ENCODE measurements at regions not wholly inside any gene's neighbourhood (a gene's known extent, or its start where the extent isn't known, plus 50 kb on each side); places are given as distances from the start of the nearest gene placed in this dataset.
"Not testable (repeated sequence)": the region's sequence is repeated elsewhere in the genome, so short reads cannot be mapped to it uniquely, and the experiment has no call there.

DNA sequence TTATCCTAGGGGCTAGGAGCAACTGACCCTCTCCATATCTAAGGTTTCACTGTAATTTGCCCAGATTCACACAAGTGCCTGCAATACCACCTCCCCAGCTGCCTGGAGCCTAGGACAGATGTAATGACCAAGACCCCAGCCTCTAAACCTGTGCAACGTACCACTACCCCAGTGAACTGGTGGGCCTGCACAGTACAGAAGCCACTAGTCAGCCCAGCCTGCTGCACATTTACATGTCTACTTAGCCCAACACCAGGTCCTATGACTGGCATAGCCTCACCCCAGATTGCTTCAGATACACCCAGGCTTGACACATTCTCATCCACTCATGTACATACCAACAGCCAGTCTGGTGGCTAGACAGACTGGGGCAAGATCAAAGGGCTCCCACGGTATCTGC is 1336.6 kb downstream of the BRINP3 start:
- no peak for DNase-seq

DNA sequence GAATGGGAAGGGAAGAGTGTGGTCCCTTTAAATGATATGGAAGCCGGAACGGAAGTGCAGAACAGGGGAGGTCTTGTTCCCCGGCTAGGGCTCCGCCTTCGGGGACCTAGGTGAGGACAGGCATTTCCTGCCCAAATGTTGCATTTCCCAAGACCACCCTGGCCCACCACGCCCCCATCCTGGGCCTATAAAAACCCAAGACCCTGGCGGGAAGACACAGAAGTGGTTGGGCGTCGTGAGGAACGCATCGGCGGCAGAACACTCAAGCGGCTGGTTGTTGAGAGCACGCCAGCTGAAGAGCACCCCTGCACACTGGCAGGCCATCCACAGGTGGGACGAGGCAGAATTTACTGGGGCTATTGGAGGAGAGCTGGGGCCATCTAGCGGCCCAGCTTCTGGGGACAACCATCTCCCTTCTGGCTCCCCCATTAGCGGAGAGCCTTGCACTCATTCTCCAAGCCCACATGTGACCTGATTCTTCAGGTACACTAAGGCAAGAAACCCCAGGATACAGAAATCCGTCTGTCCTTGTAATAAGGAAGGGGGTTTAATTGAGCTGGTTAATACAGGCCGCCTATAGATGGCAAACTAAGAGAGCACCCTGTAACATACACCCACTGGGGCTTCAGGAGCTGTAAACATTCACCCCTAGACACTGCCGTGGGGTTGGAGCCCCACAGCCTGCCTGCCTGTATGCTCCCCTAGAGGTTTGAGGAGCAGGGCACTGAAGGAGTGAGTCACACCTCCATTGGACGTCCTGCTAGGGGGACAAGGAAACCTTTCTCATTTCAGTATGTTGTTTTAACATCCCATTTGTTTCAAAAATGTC is 1327.9 kb downstream of the BRINP3 start:
- DNase-seq = no peak

DNA sequence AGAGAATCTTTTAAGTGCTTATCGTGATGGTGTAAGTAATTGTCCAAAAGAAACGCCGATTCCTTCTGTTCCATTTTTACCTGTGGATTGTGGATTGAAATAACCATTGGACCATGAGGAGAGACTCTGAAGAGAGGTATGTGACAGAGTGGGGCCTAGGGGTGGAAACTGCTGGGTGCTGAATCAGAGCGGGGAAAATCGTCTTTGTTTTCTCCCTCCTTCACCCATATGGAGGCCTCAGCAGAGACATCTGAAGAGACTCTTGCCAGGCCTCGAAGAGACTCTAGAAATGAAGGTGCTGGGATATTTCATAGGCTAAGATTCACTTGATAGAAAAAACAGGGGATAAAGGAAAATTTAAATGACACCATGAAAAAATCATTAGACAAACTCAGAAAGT is 1327.0 kb downstream of the BRINP3 start:
- DNase-seq = no peak

DNA sequence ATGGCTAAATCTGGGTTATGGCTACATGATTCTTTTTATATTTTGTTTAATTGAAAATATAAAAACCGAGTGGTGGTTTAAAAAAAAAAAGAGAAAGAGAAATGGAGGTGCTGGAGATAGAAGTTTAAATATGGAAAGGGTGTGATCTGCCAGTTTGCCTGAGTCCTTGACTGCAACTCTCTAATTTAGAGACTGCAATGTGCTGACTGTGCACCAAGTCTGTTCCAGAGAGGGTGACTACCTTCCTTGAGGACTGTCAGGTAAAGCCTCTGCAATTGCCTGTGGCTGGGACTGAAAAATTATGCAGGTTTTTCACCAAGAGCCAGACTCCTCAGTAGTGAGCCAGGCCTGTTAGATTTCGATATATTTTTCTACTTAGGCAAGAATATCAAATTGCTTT is 1326.3 kb downstream of the BRINP3 start:
- DNase-seq = no peak

DNA sequence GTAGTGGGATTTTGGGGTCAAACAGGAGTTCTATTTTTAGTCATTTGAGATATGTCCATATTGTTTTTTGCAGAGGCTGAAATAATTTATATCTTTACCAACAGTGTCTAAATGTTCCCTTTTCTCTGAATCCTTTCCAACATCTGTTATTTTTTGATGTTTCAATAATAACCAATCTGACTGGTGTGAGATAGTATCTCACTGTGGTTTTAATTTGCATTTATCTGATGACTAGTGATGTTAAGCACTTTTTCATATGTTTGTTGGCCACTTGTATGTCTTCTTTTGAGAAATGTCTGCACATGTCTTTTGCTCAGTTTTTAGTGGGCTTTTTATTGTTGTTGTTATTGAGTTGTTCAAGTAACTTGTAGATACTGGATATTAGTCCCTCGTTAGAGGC is 1325.0 kb downstream of the BRINP3 start:
- no peak for DNase-seq

DNA sequence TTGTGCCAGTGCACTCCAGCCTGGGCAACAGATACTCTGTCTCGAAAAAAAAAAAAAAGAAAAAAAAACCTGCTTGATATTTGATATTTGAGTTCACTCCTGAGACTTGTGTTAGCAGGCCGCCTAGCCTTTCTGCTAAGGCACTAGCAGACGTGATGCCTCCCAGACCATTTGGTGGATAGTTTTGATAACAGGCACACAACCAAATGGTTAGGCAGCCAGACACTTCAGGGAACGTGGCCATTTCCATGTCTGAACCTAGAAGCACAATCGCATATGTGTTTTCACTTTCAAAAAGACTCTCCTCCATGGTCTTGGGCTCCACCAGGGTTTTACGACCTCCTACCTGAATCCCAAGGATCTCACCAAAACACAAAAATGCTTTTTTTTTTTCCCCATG is 1319.5 kb downstream of the BRINP3 start:
- DNase-seq = no peak

DNA sequence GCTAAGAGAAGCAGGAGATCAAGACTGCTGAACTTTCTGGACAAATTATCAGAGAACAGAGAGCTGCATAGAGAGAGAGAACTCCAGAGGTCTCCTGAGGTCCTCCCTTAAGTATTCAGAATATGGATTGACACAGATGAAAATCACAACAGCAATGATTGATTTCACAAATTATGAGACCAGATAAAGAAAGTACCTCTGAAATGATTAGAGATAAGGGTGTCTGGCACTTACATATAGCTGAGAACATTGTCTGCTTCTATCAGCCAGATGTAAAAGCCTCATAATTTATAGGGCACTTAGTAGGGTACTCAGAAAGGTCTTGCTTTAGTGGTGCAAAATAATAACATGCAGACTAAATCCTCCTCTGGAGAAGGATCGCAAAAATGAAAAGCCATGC is 1301.8 kb downstream of the BRINP3 start:
- DNase-seq = no peak

DNA sequence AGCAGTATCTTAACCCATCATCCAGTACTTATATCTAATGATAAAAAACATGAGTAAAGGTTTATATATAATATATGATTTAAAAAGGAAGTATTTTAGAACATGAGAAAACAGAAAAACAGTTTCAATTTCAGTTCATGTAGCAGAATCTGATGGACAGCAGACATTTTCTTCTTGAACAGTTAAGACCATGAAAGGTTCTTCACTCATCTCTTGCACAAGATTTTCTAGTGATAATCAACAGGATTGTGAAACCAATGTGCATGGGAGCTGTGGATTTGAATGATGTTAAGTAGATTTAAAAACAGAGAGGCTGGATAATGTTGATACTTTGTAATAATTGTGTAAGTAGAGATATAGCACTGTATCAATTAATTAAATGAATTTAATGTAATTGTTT is 1297.6 kb downstream of the BRINP3 start:
- no peak for DNase-seq

DNA sequence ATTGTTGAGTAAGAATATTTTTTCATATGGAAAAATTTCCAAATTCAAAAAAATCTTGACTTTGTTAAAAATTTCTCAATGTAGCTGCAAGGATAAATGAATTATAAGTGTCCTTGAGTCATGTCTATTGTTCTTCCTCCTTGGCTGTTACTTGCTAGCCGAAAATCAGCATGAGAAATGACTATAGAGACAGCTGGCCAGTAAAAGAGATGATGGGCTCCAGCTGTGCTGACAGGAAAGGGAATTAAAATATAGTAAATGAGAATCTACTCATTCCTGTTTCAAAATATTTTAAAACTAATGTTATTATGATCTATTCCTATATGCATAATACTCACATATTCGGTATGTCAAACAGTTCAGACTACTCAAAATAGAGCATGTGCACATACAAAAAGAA is 1292.6 kb downstream of the BRINP3 start:
- DNase-seq = peak; percentile 9

DNA sequence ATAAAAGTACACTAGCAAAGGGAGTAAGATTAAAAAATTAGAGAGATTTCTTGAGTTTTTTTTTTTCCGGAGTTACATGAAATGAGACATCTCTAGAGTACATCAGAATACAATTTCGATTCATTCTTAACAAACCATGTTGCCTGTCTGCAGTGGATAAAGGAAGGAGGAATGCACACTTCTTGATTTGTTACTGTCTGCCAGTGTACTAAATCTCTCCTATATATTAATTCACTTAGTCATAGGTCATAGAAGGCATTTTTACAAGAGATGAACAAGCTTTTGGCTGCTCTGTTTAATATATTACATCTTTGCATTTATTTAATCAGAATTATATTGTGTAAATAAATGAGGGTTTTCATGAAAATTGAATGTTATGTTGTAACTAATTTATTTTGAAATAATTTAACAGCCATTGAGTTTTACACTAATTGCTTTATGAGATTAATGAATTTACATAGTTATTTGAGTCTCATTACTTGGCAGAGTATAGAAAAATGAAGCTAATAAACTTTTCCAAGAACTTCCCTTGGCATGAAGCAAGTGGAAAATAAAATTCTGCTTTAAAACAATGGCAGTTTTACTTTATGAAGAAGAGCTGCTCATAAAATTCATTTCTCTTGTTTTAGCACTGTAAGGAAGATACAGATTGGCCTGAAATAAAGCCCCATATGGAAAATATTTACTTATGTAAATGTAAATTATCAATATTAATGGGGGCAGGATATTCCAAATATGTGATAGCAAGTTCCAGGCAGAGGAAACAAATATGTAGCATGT is 1284.7 kb downstream of the BRINP3 start:
- no peak for DNase-seq

DNA sequence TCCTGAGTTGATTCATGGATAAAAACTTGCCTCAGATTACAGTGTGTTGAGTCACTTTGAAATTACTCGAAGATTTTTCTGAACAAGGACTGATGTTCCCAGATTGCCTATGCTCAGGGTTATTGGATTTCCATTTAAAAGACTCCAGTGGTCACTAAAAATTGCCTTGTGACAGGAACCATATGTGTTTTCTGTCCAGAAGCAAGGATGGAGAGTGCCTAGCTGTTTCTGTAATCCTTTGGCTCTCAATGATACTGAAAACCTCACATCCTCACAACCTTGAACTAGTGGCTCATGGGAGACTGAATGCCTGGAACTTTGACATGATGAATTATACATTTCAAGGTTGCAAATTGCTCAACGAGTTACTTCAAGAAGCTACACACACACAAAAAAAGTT is 1271.8 kb downstream of the BRINP3 start:
- peak; percentile 4 for DNase-seq

DNA sequence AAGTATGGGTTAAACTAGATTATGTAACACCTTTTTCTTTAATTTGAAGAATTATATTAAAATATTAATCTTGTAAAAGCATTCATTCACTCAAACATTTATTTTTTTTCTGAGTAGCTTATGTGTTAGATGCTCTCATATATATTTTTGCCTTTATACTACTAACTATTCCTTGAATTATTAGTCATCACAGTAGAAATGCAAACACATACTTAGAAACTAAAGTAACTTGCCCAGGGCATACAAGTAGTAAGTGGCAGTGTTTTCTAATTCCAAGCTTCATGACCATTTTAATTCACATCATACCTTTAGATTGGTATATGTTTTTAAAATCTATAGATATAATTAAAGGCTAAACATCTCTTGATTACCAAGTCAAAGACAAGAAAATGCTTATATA is 1271.0 kb downstream of the BRINP3 start:
- no peak for DNase-seq

DNA sequence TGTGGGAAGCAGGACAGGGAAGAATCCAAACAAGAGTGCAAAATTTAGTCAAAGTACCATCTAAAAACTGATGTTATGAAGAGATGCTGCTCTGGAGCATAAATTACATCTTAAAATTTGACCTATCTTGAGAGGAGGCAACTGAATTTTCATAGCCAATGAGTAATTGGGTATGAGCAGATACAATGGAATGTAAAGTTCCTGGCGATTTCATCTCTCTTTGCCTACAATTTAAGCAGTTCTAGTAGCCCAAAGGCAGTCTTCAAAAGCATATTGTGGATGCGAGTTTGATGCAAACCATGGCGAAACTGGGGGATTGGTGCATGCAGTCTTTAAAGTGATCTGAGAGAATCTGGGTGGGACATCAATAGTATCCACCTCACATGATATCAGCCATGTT is 1265.9 kb downstream of the BRINP3 start:
- DNase-seq = peak; percentile 47

DNA sequence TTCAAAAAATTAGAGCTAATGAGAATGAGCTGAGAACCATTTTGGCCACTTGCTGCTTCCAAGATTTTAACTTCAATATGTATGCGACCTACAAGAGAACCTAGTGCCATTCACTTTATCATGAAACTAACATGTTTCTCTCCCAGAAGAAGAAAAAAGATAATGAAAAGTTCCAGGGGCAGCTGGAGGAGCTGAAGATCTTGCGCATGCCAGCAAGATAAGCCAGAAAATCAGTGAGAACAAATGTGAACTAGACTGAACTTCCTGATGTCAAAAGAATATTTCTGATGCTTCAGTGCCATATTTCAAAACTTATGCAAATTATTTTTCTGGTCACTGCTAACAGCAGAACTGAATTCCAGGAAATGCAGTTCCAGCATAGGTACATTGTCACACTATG is 1265.1 kb downstream of the BRINP3 start:
- DNase-seq = no peak

DNA sequence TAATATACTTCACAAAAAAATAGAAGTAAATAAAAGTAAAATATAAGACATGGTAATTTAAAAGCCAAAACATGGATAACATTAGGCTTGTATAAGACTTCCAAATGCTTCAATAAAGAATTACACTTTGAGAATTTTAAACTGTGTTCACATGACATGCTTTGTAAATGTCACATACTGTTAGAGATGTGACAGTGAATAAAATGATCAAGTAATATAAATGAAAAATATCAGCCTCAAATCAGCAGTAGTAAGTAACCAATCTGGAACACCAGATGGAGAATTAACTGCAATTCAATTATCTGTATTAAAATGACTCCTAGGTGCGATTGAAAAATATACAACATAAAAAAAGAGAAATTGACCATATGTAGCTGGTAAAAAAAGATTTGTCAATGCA is 1260.8 kb downstream of the BRINP3 start:
- no peak for DNase-seq

DNA sequence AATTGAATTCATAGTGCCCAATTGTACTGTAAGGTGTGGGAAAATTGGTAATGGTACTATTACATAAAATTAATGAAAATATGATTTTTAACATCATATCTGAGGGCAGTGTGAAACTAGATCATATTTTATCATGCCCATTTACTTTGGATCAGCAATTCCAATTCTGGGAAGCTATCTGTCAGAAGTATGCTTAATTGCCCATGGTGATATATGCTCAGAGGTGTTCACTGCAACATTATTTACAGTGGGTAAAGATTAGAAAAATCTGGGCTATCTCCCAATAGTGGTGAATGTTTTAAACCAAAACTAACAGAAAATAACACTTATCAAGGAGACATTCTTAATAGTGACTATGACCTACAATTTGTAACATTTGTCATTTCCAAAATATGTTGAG is 1260.0 kb downstream of the BRINP3 start:
- DNase-seq = no peak

DNA sequence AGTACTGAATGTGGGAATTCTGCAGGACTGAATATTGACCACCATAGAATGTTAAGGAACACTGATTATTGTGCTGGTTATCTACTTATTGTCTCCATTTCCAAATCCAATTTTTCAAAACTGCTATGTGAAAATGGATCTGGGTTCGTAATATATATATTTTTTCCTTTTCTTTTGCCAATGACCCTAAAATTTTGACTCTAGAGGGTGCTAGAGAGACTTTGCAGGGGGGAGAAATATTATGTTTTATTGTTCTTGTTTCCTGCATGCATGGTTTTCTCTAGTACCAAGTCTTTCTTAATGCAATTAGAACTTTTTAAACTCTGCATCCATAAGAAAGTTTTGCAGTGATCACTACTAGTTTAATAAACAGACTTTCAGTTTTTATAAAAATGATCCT is 1256.9 kb downstream of the BRINP3 start:
- no peak for DNase-seq

DNA sequence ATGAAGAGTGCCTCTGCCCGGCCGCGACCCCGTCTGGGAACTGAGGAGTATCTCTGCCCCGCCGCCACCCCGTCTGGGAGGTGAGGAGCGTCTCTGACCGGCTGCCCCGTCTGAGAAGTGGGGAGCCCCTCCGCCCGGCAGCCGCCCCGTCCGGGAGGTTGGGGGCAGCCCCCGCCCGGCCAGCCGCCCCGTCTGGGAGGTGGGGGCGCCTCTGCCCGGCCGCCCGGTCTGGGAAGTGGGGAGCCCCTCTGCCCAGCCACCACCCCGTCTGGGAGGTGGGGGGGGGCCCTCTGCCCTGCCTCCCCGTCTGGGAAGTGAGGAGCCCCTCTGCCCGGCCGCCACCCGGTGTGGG is 1251.9 kb downstream of the BRINP3 start:
- DNase-seq = not testable (repeated sequence)

DNA sequence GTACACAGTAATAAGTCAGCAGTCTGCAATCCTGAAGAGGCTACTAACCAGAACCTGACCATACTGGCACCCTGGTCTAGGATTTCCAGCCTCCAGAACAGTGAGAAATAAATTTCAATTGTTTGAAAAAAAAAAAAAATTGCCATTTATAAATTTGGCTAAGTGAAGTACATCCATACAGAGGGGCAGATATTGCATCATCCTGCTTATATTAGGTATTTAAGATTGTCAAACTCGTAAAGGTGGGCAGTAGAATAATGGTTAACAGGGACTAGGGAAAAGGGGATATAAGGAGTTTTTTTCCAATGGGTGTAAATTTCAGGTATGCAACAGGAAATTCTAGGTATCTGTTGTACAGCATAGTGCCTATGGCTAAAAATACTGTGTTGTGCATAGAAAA is 1250.9 kb downstream of the BRINP3 start:
- no peak for DNase-seq

DNA sequence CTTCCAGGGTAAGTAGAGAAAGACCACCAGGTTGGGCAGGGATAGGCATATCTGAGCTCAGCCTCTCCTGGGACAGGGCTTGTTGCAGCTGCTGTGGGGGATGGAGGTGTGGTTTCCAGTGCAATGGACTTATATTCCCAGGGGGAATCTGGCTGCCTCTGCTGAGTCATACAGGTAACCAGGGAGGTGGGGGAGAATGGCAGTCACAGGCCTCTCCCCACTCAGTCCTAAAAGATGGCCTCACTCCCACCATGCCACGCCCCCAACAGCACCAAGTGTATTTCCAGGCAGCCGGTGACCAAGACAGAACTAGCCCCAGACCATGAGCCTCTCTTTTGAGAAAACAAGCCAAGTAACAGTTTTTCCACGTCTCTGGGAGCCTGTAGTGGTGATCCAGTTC is 1240.7 kb downstream of the BRINP3 start:
- DNase-seq = no peak

DNA sequence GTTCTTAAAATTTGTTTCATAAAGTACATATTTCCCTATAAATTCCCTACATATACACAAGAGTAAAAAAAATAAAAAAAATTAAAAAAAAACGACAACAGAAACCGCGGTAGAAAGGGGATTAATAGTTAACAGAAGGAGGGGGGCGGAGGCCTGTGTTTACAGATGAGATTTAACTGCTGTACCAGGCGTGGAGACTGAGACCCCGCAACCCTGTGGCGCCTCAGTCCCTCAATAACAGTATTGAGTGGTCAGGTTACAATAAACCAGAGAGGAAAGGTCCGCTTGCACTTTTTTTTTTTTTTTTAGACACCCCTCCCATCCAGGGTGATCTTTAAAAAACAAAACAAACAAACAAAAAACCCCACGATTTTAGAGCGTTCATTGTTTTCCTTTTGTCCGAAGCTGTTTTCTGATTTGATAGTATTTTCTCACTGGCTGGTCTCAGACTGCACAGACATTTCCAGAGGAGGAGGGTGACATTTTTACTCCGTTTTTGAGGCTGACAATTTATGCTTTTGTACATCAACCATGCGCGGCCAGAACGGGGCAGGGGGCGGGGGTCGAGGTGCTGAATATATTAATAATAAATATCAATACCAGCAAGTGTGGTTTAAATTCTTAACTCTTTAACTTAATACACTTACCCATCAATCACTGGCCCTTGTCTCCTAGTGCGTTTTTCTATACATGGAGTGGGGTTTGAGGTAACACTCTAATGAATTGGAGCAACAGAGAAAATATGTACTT is 1223.9 kb downstream of the BRINP3 start:
- no peak for DNase-seq

DNA sequence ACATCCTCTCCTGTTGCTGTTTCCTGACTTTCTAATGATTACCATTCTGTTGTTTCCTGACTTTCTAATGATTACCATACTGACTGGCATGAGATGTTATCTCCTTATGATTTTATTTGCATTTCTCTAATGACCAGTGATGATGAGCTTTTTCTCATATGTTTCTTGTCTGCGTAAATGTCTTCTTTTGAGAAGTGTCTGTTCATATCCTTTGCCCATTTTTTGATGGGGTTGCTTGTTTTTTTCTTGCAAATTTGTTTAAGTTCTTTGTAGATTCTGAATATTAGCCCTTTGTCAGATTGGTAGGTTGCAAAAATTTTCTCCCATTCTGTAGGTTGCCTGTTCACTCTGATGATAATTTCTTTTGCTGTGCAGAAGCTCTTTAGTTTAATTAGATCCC is 1216.5 kb downstream of the BRINP3 start:
- not testable (repeated sequence) for DNase-seq

DNA sequence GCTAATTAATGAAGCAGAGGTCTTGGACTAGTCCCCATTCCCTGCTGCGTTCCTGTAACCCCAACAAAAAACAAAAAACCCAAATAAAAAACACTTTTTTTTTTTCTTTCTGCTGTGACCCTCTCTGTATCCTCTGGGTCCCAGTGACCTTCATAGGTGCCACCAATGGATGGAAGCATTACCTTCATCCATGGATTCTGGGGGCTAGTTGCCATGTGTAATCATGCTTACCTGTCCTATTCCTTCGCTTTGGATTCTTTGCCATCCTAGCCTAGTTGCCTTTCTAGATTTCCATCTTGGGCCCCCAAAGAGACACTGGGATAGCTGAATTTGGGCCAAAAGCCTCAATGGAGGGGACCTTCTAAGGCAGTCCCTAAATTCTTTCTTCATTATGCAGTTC is 1208.7 kb downstream of the BRINP3 start:
- peak; percentile 3 for DNase-seq

DNA sequence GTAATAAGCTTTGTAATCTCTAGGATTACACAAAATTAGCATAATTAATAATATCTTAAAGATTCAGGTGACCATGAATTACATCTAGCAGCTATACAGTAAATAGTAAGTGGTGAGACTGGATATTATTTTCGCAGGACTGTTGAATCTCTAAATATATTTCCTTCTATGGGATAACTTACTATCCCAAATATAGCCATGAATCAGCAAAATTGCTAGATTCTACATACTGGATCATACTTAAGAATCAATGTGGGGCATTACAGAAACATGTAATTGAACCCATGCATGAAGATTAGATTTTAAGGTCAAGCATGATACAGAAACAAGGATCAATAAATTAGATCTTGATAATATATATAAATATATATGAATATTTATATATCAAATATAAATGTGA is 1203.4 kb downstream of the BRINP3 start:
- no peak for DNase-seq
